ENCODE measurements at regions not wholly inside any gene's neighbourhood (a gene's known extent, or its start where the extent isn't known, plus 50 kb on each side); places are given as distances from the start of the nearest gene placed in this dataset.

DNA sequence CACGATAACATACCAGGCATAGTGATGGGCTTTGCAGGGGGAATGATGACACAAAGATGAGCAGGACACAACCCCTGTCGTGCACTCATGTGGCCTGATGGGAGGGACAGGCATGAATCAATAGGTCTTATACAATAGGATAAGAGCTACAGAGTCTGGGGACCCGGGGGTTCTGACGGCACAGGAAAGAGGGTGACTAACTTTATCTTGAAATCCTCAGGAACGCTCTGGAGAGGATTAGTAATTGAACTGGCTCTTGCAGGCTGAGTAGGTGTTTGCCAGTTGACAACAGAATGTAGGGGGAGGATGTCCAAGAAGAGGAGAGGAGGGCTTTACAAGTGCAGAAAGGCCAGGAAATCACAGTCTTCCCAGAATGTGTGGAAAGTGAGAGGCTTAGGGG lies 219.9 kb upstream of the ECI2 start:
- no peaks in the 10 kb centered on the region for H3K9me3 Mint-ChIP-seq
- H3K27ac Mint-ChIP-seq (ENCODE audit: low read depth) = no peak overlapping the region
- H3K27me3 Mint-ChIP-seq = peaks cover 57% of the 10 kb centered on the region
- H3K4me3 Mint-ChIP-seq = no peak overlapping the region
- DNase-seq (ENCODE audit: low spot score in 2 of 2) (no peak), ATAC-seq (replicated peaks; ENCODE audit: extremely low read depth, poor library complexity, severe bottlenecking) (no peak)
- H3K36me3 Mint-ChIP-seq (ENCODE audit: insufficient read depth) = no peaks in the 10 kb centered on the region
- no peaks in the 10 kb centered on the region for H3K4me1 Mint-ChIP-seq

DNA sequence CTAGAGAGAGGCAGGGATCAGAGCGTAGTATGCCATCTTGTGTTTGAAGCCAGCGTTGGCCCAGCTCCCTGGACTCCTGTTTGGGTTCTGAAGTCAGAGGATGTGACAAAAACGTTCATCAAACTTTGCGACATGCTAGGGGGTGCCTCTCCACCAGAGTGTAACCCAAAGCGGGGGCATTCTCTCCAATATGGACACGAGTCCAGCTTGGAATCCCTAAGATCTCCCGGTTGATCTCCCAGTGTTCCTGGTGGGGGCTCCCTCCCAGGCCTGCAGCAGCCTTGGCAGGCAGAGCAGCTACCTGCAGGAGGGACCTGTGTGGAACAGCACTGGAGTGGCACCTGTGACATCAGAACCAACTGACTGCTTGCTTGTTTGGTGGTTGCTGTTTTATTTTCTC lies 218.8 kb upstream of the ECI2 start:
- no peak overlapping the region for H3K27ac Mint-ChIP-seq (ENCODE audit: low read depth)
- no peaks in the 10 kb centered on the region for H3K4me1 Mint-ChIP-seq
- no peaks in the 10 kb centered on the region for H3K9me3 Mint-ChIP-seq
- H3K36me3 Mint-ChIP-seq (ENCODE audit: insufficient read depth) = no peaks in the 10 kb centered on the region
- peaks cover 56% of the 10 kb centered on the region for H3K27me3 Mint-ChIP-seq
- DNase-seq (ENCODE audit: low spot score in 2 of 2) = no peak
- ATAC-seq (replicated peaks; ENCODE audit: extremely low read depth, poor library complexity, severe bottlenecking) = no peak
- H3K4me3 Mint-ChIP-seq = no peak overlapping the region

DNA sequence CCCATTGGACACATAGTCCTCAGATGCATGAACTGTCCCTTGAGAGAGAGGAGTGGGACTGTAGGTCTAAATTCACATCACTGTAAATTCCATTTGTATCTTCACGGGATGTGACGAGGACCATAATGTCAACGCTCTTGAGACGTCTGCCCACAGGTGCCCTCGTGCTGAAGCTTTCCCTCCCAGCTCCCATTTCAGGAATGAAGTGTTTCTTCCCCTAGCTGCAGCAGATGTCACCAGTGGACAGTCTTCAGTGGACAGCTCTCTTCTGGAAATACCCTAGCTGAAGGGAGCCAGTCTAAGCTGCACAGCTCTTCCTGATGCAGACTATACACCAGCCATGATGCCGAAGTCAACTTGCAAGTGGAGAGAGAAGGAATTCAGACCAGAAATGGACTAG lies 217.4 kb upstream of the ECI2 start:
- Mint-ChIP-seq H3K4me3 (no peak overlapping the region), H3K4me1 (no peaks in the 10 kb centered on the region), H3K9me3 (no peaks in the 10 kb centered on the region), H3K36me3 (ENCODE audit: insufficient read depth) (no peaks in the 10 kb centered on the region), H3K27ac (ENCODE audit: low read depth) (no peak overlapping the region), H3K27me3 (peaks cover 62% of the 10 kb centered on the region)
- ATAC-seq (replicated peaks; ENCODE audit: extremely low read depth, poor library complexity, severe bottlenecking) (no peak), DNase-seq (ENCODE audit: low spot score in 2 of 2) (no peak)

DNA sequence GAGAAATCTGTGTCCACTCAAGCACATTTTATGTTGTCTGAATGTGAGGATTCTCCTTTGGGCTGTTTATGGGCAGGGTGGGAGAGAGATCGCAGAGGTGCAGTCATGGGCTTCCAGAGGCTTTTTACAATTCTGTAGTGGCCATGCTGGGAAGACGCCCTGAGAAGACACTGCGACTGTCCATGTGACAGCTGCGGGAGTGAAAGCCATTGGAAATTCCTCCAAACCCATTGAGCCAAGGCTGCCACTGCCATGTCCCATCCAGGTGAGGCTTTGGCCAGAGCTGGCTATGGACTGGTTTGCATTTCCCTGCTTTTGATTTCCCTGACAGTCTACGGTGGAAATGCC lies 216.9 kb upstream of the ECI2 start:
- no peak for ATAC-seq (replicated peaks; ENCODE audit: extremely low read depth, poor library complexity, severe bottlenecking)
- Mint-ChIP-seq H3K27ac (ENCODE audit: low read depth) (no peak overlapping the region), H3K4me3 (no peak overlapping the region), H3K9me3 (no peaks in the 10 kb centered on the region), H3K36me3 (ENCODE audit: insufficient read depth) (no peaks in the 10 kb centered on the region), H3K27me3 (peaks cover 67% of the 10 kb centered on the region), H3K4me1 (no peaks in the 10 kb centered on the region)
- no peak for DNase-seq (ENCODE audit: low spot score in 2 of 2)

DNA sequence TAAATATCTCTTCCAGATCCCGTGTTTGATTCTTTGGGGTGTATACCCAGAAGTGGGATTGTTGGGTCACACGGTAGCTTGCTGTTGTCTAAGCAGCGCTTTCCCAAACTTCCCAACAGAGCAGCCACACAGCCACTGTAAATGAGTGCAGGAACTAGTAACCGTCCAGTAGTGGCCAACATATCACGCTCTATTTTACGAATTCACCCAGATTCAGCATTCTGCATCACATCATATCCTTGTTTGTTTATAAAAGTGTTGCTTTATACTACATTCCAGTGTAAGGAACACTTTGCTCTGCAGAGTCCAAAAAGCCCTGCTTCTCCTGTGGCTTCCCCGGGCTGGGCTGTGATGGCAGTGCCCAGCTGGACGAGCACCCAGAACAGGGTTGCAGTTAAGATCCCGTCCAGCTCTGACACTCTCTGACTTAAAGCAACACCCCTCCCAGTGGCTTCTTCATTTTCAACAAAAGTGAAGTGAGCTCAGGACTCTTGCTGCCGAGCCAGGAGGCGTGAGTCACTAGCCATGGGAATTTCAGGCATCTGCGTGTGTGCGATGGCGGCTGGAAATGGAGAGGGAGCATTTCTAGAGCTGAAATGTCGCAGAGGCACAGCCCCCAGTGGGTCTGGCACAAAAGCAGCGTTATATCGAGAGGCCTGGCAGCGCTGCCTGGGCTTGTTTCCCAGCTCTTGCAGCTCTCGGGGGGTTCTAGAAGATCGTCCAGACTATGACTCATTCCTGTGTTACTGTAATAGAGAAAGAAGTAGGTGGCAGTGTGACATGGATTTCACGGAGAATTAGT lies 216.3 kb upstream of the ECI2 start:
- no peak for ATAC-seq (replicated peaks; ENCODE audit: extremely low read depth, poor library complexity, severe bottlenecking)
- peaks cover 73% of the 10 kb centered on the region for H3K27me3 Mint-ChIP-seq
- no peaks in the 10 kb centered on the region for H3K4me1 Mint-ChIP-seq
- no peaks in the 10 kb centered on the region for H3K9me3 Mint-ChIP-seq
- no peak for DNase-seq (ENCODE audit: low spot score in 2 of 2)
- no peak overlapping the region for H3K4me3 Mint-ChIP-seq
- no peaks in the 10 kb centered on the region for H3K36me3 Mint-ChIP-seq (ENCODE audit: insufficient read depth)
- no peak overlapping the region for H3K27ac Mint-ChIP-seq (ENCODE audit: low read depth)

DNA sequence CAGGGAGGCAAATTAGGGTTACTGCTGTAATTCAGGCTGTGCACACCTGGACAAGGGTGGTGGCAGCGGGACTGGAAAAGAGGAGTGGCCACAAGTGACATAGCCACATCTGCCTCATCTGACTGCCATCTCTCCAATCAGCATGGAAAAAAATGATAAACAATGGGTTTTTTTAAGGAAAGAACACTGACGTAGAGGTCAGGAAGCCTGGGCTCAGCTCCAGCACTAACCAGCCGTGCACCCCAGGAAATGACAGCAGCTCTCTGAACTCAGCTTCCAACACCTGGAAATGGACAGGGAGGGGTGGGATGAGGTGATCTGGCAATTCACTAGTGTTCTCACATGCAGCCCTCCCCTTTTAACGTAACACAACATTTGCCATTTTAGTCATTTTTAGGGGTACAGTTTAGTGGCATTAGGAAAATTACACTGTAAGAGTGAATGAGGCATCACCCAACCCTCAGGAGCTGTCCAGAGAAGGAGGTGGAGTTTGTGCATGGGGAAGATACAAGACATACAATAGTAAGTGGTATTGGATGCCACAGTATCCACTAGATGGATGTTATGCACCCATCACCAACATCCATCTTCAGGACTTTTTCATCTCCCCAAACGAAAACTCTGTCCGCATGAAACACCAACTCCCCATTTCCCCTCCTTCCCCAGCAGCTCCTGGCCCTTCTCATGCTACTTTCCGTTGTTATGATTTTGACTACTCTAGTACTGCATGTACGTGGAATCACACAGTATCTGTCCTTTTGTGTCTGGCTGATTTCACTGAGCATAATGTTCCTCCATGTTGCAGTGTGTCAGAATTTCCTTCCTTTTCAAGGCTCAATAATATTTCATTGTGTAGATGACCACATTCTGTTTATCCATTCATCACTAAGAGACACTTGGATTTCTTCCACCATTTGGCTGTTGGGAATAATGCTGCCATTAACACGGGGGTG lies 215.5 kb upstream of the ECI2 start:
- H3K27me3 Mint-ChIP-seq = peaks cover 76% of the 10 kb centered on the region
- H3K4me1 Mint-ChIP-seq = no peaks in the 10 kb centered on the region
- DNase-seq (ENCODE audit: low spot score in 2 of 2) = no peak
- no peak for ATAC-seq (replicated peaks; ENCODE audit: extremely low read depth, poor library complexity, severe bottlenecking)
- H3K27ac Mint-ChIP-seq (ENCODE audit: low read depth) = no peak overlapping the region
- no peaks in the 10 kb centered on the region for H3K36me3 Mint-ChIP-seq (ENCODE audit: insufficient read depth)
- no peak overlapping the region for H3K4me3 Mint-ChIP-seq
- H3K9me3 Mint-ChIP-seq = no peaks in the 10 kb centered on the region

DNA sequence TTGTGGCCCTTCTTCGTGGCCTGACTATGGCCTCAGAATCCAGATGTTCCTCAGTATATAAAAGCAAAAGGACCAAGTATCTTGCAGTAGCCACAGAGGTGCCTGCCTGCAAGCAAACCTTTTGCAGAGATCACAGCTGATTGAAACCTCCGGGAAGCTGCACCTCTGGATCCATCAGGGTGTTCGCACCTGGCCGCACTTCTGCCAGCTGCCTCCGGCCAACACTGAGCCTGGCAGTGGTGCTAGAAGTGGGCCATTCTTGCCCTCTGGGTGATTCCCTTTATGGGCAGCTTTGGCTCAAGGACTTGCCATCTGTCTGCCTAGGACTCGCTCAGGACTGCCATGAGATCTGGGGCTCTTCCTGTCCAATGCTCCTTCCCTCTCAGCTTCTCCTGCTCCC lies 214.6 kb upstream of the ECI2 start:
- DNase-seq (ENCODE audit: low spot score in 2 of 2) (no peak), ATAC-seq (replicated peaks; ENCODE audit: extremely low read depth, poor library complexity, severe bottlenecking) (no peak)
- H3K27me3 Mint-ChIP-seq = peaks cover 69% of the 10 kb centered on the region
- H3K4me3 Mint-ChIP-seq = no peak overlapping the region
- H3K9me3 Mint-ChIP-seq = no peaks in the 10 kb centered on the region
- H3K4me1 Mint-ChIP-seq = no peaks in the 10 kb centered on the region
- H3K27ac Mint-ChIP-seq (ENCODE audit: low read depth) = no peak overlapping the region
- no peaks in the 10 kb centered on the region for H3K36me3 Mint-ChIP-seq (ENCODE audit: insufficient read depth)

DNA sequence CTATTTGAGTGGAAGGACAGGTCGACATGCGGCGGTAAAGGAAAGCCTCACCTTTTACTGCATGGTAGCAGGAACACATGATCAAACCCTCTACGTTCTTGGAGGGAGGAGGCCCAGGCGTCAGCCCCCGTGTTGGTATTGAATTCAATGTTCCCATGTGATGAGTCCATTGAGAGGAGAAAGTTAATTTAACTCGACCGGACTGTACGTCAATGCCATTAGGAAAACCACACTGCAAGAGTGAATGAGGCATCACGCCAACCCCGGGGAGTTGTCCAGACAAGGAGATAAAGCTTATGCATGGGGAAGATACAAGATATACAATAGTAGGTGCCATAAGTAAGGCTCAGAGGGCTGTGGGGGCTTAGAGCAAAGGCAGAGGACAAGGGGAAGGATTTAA lies 213.9 kb upstream of the ECI2 start:
- ATAC-seq (replicated peaks; ENCODE audit: extremely low read depth, poor library complexity, severe bottlenecking) = no peak
- Mint-ChIP-seq H3K9me3 (no peaks in the 10 kb centered on the region), H3K36me3 (ENCODE audit: insufficient read depth) (no peaks in the 10 kb centered on the region), H3K27ac (ENCODE audit: low read depth) (no peak overlapping the region), H3K4me1 (no peaks in the 10 kb centered on the region), H3K4me3 (no peak overlapping the region), H3K27me3 (peaks cover 63% of the 10 kb centered on the region)
- no peak for DNase-seq (ENCODE audit: low spot score in 2 of 2)

DNA sequence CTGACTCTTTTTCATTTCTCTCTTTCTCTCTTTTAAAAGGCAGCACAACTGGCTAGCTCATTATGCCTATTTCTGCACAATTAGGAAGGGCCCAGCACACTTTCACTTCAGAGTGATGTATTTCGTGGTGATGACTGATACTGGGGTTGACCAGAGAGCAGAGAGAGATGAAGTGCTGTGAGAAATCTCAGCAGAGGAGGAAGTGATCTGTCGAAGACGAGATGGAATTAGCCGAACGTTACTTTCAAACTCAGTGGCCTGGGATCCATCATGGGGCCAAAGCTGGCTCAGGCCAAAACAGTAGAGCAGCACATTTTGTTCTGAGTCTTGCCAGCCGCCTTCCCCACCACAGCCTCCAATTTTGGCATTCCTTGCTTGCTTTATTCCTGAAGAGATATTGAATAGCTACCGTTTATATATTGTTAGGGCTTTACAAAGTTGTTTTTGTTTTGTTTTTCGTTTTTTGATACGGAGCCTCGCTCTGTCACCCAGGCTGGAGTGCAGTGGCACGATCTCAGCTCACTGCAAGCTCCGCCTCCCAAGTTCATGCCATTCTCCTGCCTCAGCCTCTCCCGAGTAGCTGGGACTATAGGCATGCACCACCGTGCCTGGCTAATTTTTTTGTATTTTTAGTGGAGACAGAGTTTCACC lies 213.2 kb upstream of the ECI2 start:
- Mint-ChIP-seq H3K4me3 (no peak overlapping the region), H3K27me3 (peaks cover 56% of the 10 kb centered on the region), H3K9me3 (no peaks in the 10 kb centered on the region), H3K27ac (ENCODE audit: low read depth) (no peak overlapping the region), H3K36me3 (ENCODE audit: insufficient read depth) (no peaks in the 10 kb centered on the region), H3K4me1 (no peaks in the 10 kb centered on the region)
- DNase-seq (ENCODE audit: low spot score in 2 of 2) (no peak), ATAC-seq (replicated peaks; ENCODE audit: extremely low read depth, poor library complexity, severe bottlenecking) (no peak)

DNA sequence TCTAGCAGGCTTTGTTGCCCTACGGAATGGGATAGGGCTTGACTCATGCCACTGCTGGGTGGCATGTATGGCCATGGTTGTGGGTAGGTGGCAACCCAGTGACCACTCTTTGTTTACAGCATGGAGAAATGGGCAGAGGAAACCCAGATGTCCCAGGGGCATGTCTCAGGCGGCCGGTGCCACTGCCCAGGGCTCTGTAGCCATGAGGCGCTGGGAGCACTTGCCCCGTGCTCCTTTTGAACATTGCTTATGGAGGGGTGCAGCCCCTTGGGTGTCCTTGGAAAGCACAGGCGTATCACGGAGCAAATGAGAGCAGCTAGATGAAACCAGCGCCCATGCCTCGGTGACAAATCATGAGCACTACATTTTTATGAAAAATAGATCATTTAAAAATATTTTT lies 212.5 kb upstream of the ECI2 start:
- Mint-ChIP-seq H3K36me3 (ENCODE audit: insufficient read depth) (no peaks in the 10 kb centered on the region), H3K27ac (ENCODE audit: low read depth) (no peak overlapping the region), H3K27me3 (peaks cover 50% of the 10 kb centered on the region), H3K4me3 (no peak overlapping the region), H3K9me3 (no peaks in the 10 kb centered on the region), H3K4me1 (no peaks in the 10 kb centered on the region)
- no peak for ATAC-seq (replicated peaks; ENCODE audit: extremely low read depth, poor library complexity, severe bottlenecking)
- no peak for DNase-seq (ENCODE audit: low spot score in 2 of 2)

DNA sequence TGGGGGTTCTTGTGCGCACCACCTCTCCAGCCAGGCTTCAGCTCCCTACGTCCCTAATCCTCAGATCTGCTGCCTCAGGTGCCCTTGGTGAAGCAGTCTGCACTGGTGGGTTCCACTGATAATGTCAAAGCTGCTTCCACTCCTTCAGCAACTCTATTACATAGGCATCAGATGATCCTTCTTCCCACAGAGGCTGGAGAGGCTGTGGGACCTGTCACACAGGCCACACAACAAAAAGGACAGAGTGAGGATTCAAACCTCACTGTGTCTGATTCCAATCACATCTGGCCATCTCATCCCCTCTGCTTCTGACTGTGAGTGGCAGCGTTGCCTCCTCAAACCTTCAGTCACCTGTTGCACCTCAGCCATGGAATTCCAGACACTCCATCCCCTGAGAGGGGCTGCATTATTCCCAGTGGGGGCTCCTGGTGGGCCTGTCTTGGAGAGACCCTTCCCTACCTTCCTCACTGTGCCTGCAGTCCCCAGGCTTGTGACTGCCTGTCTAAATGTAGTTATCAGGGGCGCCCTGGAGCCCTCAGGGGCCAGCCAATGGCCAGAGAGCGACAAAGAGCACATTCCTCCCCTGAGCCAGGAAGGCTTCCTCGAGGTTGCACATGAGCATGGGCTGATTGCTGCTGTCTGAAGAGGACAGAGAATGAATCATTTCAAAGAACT lies 211.4 kb upstream of the ECI2 start:
- no peaks in the 10 kb centered on the region for H3K4me1 Mint-ChIP-seq
- ATAC-seq (replicated peaks; ENCODE audit: extremely low read depth, poor library complexity, severe bottlenecking) = no peak
- H3K27ac Mint-ChIP-seq (ENCODE audit: low read depth) = no peak overlapping the region
- peaks cover 41% of the 10 kb centered on the region for H3K27me3 Mint-ChIP-seq
- no peaks in the 10 kb centered on the region for H3K9me3 Mint-ChIP-seq
- DNase-seq (ENCODE audit: low spot score in 2 of 2) = no peak
- H3K4me3 Mint-ChIP-seq = no peak overlapping the region
- no peaks in the 10 kb centered on the region for H3K36me3 Mint-ChIP-seq (ENCODE audit: insufficient read depth)

DNA sequence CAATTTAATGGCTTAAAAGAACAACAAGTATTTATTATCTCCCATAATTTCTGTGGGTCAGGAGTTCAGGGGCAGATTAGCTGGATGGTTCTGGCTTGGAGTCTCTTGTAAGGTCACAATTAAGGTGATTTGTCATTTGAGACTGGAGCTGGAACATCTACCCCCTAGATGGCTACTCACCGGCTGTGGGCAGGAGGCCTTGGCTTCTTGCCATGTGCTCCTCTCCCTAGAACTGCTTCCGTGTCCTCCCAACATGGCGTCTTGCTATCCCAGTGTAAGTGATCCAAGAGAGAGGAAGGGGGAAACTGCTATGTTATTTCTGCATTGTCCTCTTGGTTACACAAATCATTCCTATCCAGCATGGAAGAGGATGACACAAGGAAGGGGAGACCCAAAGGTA lies 210.2 kb upstream of the ECI2 start:
- H3K27me3 Mint-ChIP-seq = peaks cover 41% of the 10 kb centered on the region
- ATAC-seq (replicated peaks; ENCODE audit: extremely low read depth, poor library complexity, severe bottlenecking) (no peak), DNase-seq (ENCODE audit: low spot score in 2 of 2) (no peak)
- no peak overlapping the region for H3K27ac Mint-ChIP-seq (ENCODE audit: low read depth)
- no peaks in the 10 kb centered on the region for H3K9me3 Mint-ChIP-seq
- H3K4me3 Mint-ChIP-seq = no peak overlapping the region
- no peaks in the 10 kb centered on the region for H3K36me3 Mint-ChIP-seq (ENCODE audit: insufficient read depth)
- no peaks in the 10 kb centered on the region for H3K4me1 Mint-ChIP-seq
